Esophagus muscularis mucosa (tissue), 4 donors: ENCODE measurements at regions not wholly inside any gene's neighbourhood (a gene's known extent, or its start where the extent isn't known, plus 50 kb on each side); places are given as distances from the start of the nearest gene placed in this dataset.

ENCODE experiments used
- DNase-seq: peaks from one replicate; pipeline ENCODE4 v3.0.0-alpha.2; 2017; ENCODE audit errors: extremely low spot score
- H3K27ac ChIP-seq, 4 donors: fragments of 200-600 bp; sonication (generic); replicated peaks in 1 of 4; 1 replicate in 3 of 4; 2 replicates in 1 of 4; pipeline ENCODE4 v1.5.1; 2016 to 2019; ENCODE audit warnings: mild to moderate bottlenecking in 1 of 4
- H3K27me3 ChIP-seq, 4 donors: fragments of 200-600 bp; sonication (generic); one replicate each; pipeline versions ENCODE4 v1.5.1 to v1.6.0; 2016 to 2019
- H3K36me3 ChIP-seq, 4 donors: fragments of 200-600 bp; sonication (generic); one replicate each; pipeline ENCODE4 v1.5.1; 2016 to 2019
- H3K4me1 ChIP-seq, 4 donors: fragments of 200-600 bp; sonication (generic); one replicate each; pipeline ENCODE4 v1.5.1; 2016 to 2019
- H3K4me3 ChIP-seq, 4 donors: fragments of 200-600 bp; sonication (generic); 1 replicate in 2 of 4; 2 replicates in 2 of 4; pipeline ENCODE4 v1.5.1; 2016 to 2019; ENCODE audit warnings: mild to moderate bottlenecking in 4 of 4, moderate library complexity in 1 of 4
- H3K9me3 ChIP-seq, 4 donors: fragments of 200-600 bp; sonication (generic); 1 replicate in 3 of 4; 2 replicates in 1 of 4; pipeline ENCODE4 v1.5.1; 2016 to 2019
- CTCF ChIP-seq, 3 experiments: fragments of 200-600 bp in 2 of 3; fragments of 450-650 bp in 1 of 3; sonication (generic) in 2 of 3; IDR thresholded peaks; one replicate each; pipeline ENCODE4 v1.5.1; 2017 to 2019; ENCODE audit warnings: antibody characterized with exemption in 3 of 3, mild to moderate bottlenecking in 2 of 3, moderate library complexity in 1 of 3
- EP300 ChIP-seq: sonication (generic); formaldehyde crosslinking; IDR thresholded peaks from one replicate; pipeline ENCODE4 v1.6.1; 2017; ENCODE audit warnings: antibody characterized with exemption
- POLR2A ChIP-seq: fragments of 450-650 bp; IDR thresholded peaks from one replicate; pipeline ENCODE4 v1.6.1; 2017; ENCODE audit warnings: antibody characterized with exemption, moderate library complexity, mild to moderate bottlenecking, low read depth
- POLR2AphosphoS5 ChIP-seq, 2 donors: sonication (generic); formaldehyde crosslinking; IDR thresholded peaks; one replicate each; pipeline ENCODE4 v1.6.1; 2017; ENCODE audit warnings: antibody characterized with exemption in 2 of 2
- WGBS: methylation state at CpG from one replicate; pipeline ENCODE4 v1.1.5; 2018; 5-methylcytosine and 5-hydroxymethylcytosine counted together
- intact Hi-C: fragments of 100-400 bp; cut with DNase I; formaldehyde crosslinking; loops from one replicate; pipeline ENCODE4 v1.15.1; 2023

DNA sequence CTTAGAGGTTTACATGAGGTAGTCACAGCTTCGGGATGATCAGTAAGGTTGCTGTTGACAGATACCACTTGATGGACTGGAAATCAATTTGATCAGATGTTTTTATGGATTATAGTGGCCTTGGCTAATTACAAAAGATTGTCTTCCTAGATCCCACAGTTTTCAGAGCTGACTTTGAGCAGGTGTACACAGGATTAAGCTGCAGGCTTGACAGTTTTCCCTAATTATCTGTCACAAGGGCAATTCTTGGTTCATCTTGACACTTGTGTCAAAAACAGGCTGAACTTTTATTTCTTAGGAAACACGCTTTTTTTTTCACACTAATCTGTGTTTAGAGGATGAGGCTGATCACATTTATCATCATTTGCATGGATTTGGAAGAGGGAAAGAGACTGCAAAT, 824.0 kb upstream of the PIK3C3 start:
- intact Hi-C loops, result no loop called here
- TF ChIP-seq EP300, result no peak
- no peak for TF ChIP-seq POLR2A
- TF ChIP-seq POLR2AphosphoS5 (IDR thresholded peaks at IDR 0.05), result no peak
- no peak for TF ChIP-seq CTCF (IDR thresholded peaks at IDR 0.05)
- 52% methylated on average over 2 of the region's 2 CpGs for WGBS
- H3K27ac ChIP-seq, result no peak overlapping the region
- H3K27me3 ChIP-seq, result no peaks in the 10 kb centered on the region
- H3K36me3 ChIP-seq, result no peaks in the 10 kb centered on the region
- no peak overlapping the region for H3K4me3 ChIP-seq
- H3K4me1 ChIP-seq, result no peaks in the 10 kb centered on the region
- no peak for DNase-seq
- H3K9me3 ChIP-seq, result no peaks in the 10 kb centered on the region

DNA sequence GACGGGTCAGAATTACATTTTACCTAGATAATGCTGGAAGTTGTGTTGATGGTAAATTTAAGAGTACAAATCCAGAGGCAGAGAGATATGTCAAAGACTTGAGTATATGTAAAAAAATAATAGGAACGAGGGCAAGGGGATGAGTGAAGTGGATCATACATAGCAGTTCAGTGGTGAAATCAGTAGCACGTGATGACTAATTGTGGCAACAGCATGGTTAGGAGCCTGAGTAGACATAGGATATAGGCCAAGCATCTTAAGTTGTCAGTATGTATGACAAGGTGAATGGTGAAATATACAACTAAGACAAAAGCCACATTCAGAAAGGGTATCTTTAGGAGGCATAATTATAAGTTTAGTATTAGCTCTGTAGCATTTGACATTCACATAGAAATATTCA, 826.5 kb upstream of the PIK3C3 start:
- WGBS, result 83% methylated on average over 3 of the region's 3 CpGs
- no peaks in the 10 kb centered on the region for H3K36me3 ChIP-seq
- no peak for DNase-seq
- TF ChIP-seq CTCF (IDR thresholded peaks at IDR 0.05) (no peak), POLR2AphosphoS5 (IDR thresholded peaks at IDR 0.05) (no peak), POLR2A (no peak), EP300 (no peak)
- no peak overlapping the region for H3K4me3 ChIP-seq
- intact Hi-C loops, result no loop called here
- no peaks in the 10 kb centered on the region for H3K4me1 ChIP-seq
- H3K27me3 ChIP-seq, result no peaks in the 10 kb centered on the region
- H3K27ac ChIP-seq, result no peak overlapping the region
- H3K9me3 ChIP-seq, result no peaks in the 10 kb centered on the region

- no peaks in the 10 kb centered on the region for H3K27me3 ChIP-seq
- no peak for DNase-seq
- no peak overlapping the region for H3K27ac ChIP-seq
- TF ChIP-seq POLR2AphosphoS5 (IDR thresholded peaks at IDR 0.05) (no peak), POLR2A (no peak), EP300 (no peak), CTCF (IDR thresholded peaks at IDR 0.05) (no peak)
- H3K36me3 ChIP-seq, result no peaks in the 10 kb centered on the region
- H3K4me1 ChIP-seq, result no peaks in the 10 kb centered on the region
- no peak overlapping the region for H3K4me3 ChIP-seq
- H3K9me3 ChIP-seq, result no peaks in the 10 kb centered on the region
- intact Hi-C loops, result no loop called here
These were observed 826.9 kb upstream of the PIK3C3 start for GRCh38 chr18:41128126-41128525.

- TF ChIP-seq POLR2A (no peak), EP300 (no peak), POLR2AphosphoS5 (IDR thresholded peaks at IDR 0.05) (no peak), CTCF (IDR thresholded peaks at IDR 0.05) (no peak)
- H3K27ac ChIP-seq, result no peak overlapping the region
- no peaks in the 10 kb centered on the region for H3K36me3 ChIP-seq
- H3K27me3 ChIP-seq, result no peaks in the 10 kb centered on the region
- intact Hi-C loops, result no loop called here
- H3K9me3 ChIP-seq, result no peaks in the 10 kb centered on the region
- 70% methylated on average over 2 of the region's 2 CpGs for WGBS
- no peak overlapping the region for H3K4me3 ChIP-seq
- H3K4me1 ChIP-seq, result no peaks in the 10 kb centered on the region
- no peak for DNase-seq
These were observed 828.3 kb upstream of the PIK3C3 start for GRCh38 chr18:41126541-41127235.
